ENCODE measurements at regions not wholly inside any gene's neighbourhood (a gene's known extent, or its start where the extent isn't known, plus 50 kb on each side); places are given as distances from the start of the nearest gene placed in this dataset.

GRCh38 chr5:145236127-145236526 lies 599.0 kb downstream of the PRELID2 start:
- no peak overlapping the region for H3K27ac ChIP-seq
- TF ChIP-seq EZH2phosphoT487 (IDR thresholded peaks at IDR 0.05; ENCODE audit: insufficient read depth, low read depth) (no peak), EZH2 (IDR thresholded peaks at IDR 0.05; ENCODE audit: insufficient read depth, poor library complexity, severe bottlenecking) (no peak)
- no peaks in the 10 kb centered on the region for H4K20me1 ChIP-seq (ENCODE audit: insufficient read depth)
- no peaks in the 10 kb centered on the region for H3K79me2 ChIP-seq (ENCODE audit: insufficient read depth)
- in situ Hi-C loops (cut with MboI) = no loop called here
- no peaks in the 10 kb centered on the region for H3K9me2 ChIP-seq (ENCODE audit: insufficient read depth)
- H3K4me2 ChIP-seq (ENCODE audit: unreplicated experiment) = no peak overlapping the region
- H2AFZ ChIP-seq = no peak overlapping the region
- H3K9ac ChIP-seq = no peak overlapping the region
- DNase-seq = peak; percentile 12
- no peaks in the 10 kb centered on the region for H3K9me3 ChIP-seq (ENCODE audit: low read depth)
- 79 to 81% methylated on average over 1 of the region's 1 CpG for WGBS, 2 experiments (ENCODE audit: low coverage in 1 of 2, low lambda C conversion rate in 2 of 2, missing lambda C conversion rate in 2 of 2)
- H3K27me3 ChIP-seq (replicated peaks; ENCODE audit: insufficient read depth) = no peaks in the 10 kb centered on the region
- H3K4me3 ChIP-seq = no peak overlapping the region
- no peaks in the 10 kb centered on the region for H3F3A ChIP-seq (ENCODE audit: insufficient read depth)
- no peaks in the 10 kb centered on the region for H3K36me3 ChIP-seq (ENCODE audit: low read depth)
- peaks cover 13% of the 10 kb centered on the region; the same call in 1 of the 2 replicates for H3K4me1 ChIP-seq (ENCODE audit: insufficient read depth)

- in situ Hi-C loops (cut with MboI) = no loop called here
- TF ChIP-seq EZH2phosphoT487 (IDR thresholded peaks at IDR 0.05; ENCODE audit: insufficient read depth, low read depth) (no peak), EZH2 (IDR thresholded peaks at IDR 0.05; ENCODE audit: insufficient read depth, poor library complexity, severe bottlenecking) (no peak)
These were observed 601.7 kb downstream of the PRELID2 start for GRCh38 chr5:145233461-145233860.

GRCh38 chr5:145230781-145231180 lies 604.4 kb downstream of the PRELID2 start:
- DNase-seq = no peak
- Histone ChIP-seq H3K9me3 (ENCODE audit: low read depth) (no peaks in the 10 kb centered on the region), H3K27me3 (replicated peaks; ENCODE audit: insufficient read depth) (no peaks in the 10 kb centered on the region), H3K4me2 (ENCODE audit: unreplicated experiment) (no peak overlapping the region), H2AFZ (no peak overlapping the region), H3F3A (ENCODE audit: insufficient read depth) (no peaks in the 10 kb centered on the region), H4K20me1 (ENCODE audit: insufficient read depth) (no peaks in the 10 kb centered on the region), H3K79me2 (ENCODE audit: insufficient read depth) (no peaks in the 10 kb centered on the region), H3K4me1 (ENCODE audit: insufficient read depth) (0 out of 2 replicates have a peak, but pooled peaks cover under 1% of the 10 kb centered on the region), H3K27ac (no peak overlapping the region), H3K36me3 (ENCODE audit: low read depth) (no peaks in the 10 kb centered on the region), H3K4me3 (no peak overlapping the region), H3K9me2 (ENCODE audit: insufficient read depth) (no peaks in the 10 kb centered on the region), H3K9ac (no peak overlapping the region)
- in situ Hi-C loops (cut with MboI) = no loop called here
- TF ChIP-seq EZH2phosphoT487 (IDR thresholded peaks at IDR 0.05; ENCODE audit: insufficient read depth, low read depth) = no peak
- TF ChIP-seq EZH2 (IDR thresholded peaks at IDR 0.05; ENCODE audit: insufficient read depth, poor library complexity, severe bottlenecking) = no peak
- WGBS, 2 experiments (ENCODE audit: low coverage in 1 of 2, low lambda C conversion rate in 2 of 2, missing lambda C conversion rate in 2 of 2) = 46 to 60% methylated on average over 2 of the region's 2 CpGs

More at GRCh38 chr5:145233461-145233860, 601.7 kb downstream of the PRELID2 start:
- WGBS, 2 experiments (ENCODE audit: low coverage in 1 of 2, low lambda C conversion rate in 2 of 2, missing lambda C conversion rate in 2 of 2) = 61 to 63% methylated on average over 3 of the region's 3 CpGs
- Histone ChIP-seq H3K4me1 (ENCODE audit: insufficient read depth) (peaks cover 13% of the 10 kb centered on the region; the same call in 1 of the 2 replicates), H3K9me3 (ENCODE audit: low read depth) (no peaks in the 10 kb centered on the region), H4K20me1 (ENCODE audit: insufficient read depth) (no peaks in the 10 kb centered on the region), H3K36me3 (ENCODE audit: low read depth) (no peaks in the 10 kb centered on the region), H3K4me3 (no peak overlapping the region), H3K79me2 (ENCODE audit: insufficient read depth) (no peaks in the 10 kb centered on the region), H3K9ac (no peak overlapping the region), H3K4me2 (ENCODE audit: unreplicated experiment) (no peak overlapping the region), H3K27ac (no peak overlapping the region), H2AFZ (no peak overlapping the region), H3F3A (ENCODE audit: insufficient read depth) (no peaks in the 10 kb centered on the region), H3K9me2 (ENCODE audit: insufficient read depth) (no peaks in the 10 kb centered on the region), H3K27me3 (replicated peaks; ENCODE audit: insufficient read depth) (no peaks in the 10 kb centered on the region)
- no peak for DNase-seq

GRCh38 chr5:145228564-145228963 lies 606.6 kb downstream of the PRELID2 start:
- no peak overlapping the region for H2AFZ ChIP-seq
- DNase-seq = no peak
- no peaks in the 10 kb centered on the region for H4K20me1 ChIP-seq (ENCODE audit: insufficient read depth)
- H3K9ac ChIP-seq = no peak overlapping the region
- H3K27ac ChIP-seq = no peak overlapping the region
- H3K4me1 ChIP-seq (ENCODE audit: insufficient read depth) = no peaks in the 10 kb centered on the region
- H3K9me2 ChIP-seq (ENCODE audit: insufficient read depth) = no peaks in the 10 kb centered on the region
- H3K36me3 ChIP-seq (ENCODE audit: low read depth) = no peaks in the 10 kb centered on the region
- H3K4me3 ChIP-seq = no peak overlapping the region
- TF ChIP-seq EZH2phosphoT487 (IDR thresholded peaks at IDR 0.05; ENCODE audit: insufficient read depth, low read depth) = no peak
- no peak for TF ChIP-seq EZH2 (IDR thresholded peaks at IDR 0.05; ENCODE audit: insufficient read depth, poor library complexity, severe bottlenecking)
- in situ Hi-C loops (cut with MboI) = no loop called here
- H3K9me3 ChIP-seq (ENCODE audit: low read depth) = no peaks in the 10 kb centered on the region
- no peaks in the 10 kb centered on the region for H3F3A ChIP-seq (ENCODE audit: insufficient read depth)
- WGBS, 2 experiments (ENCODE audit: low coverage in 1 of 2, low lambda C conversion rate in 2 of 2, missing lambda C conversion rate in 2 of 2) = 67 to 69% methylated on average over 10 of the region's 10 CpGs
- no peak overlapping the region for H3K4me2 ChIP-seq (ENCODE audit: unreplicated experiment)
- no peaks in the 10 kb centered on the region for H3K27me3 ChIP-seq (replicated peaks; ENCODE audit: insufficient read depth)
- no peaks in the 10 kb centered on the region for H3K79me2 ChIP-seq (ENCODE audit: insufficient read depth)

- Histone ChIP-seq H2AFZ (no peak overlapping the region), H3K79me2 (ENCODE audit: insufficient read depth) (no peaks in the 10 kb centered on the region), H3K4me1 (ENCODE audit: insufficient read depth) (no peaks in the 10 kb centered on the region), H3K36me3 (ENCODE audit: low read depth) (no peaks in the 10 kb centered on the region), H3K9me3 (ENCODE audit: low read depth) (no peaks in the 10 kb centered on the region), H3F3A (ENCODE audit: insufficient read depth) (no peaks in the 10 kb centered on the region), H3K4me2 (ENCODE audit: unreplicated experiment) (no peak overlapping the region), H3K9me2 (ENCODE audit: insufficient read depth) (no peaks in the 10 kb centered on the region), H4K20me1 (ENCODE audit: insufficient read depth) (no peaks in the 10 kb centered on the region), H3K27me3 (replicated peaks; ENCODE audit: insufficient read depth) (no peaks in the 10 kb centered on the region), H3K27ac (no peak overlapping the region), H3K9ac (no peak overlapping the region), H3K4me3 (no peak overlapping the region)
- WGBS, 2 experiments (ENCODE audit: low coverage in 1 of 2, low lambda C conversion rate in 2 of 2, missing lambda C conversion rate in 2 of 2) = 59 to 65% methylated on average over 2 of the region's 2 CpGs
- TF ChIP-seq EZH2 (IDR thresholded peaks at IDR 0.05; ENCODE audit: insufficient read depth, poor library complexity, severe bottlenecking) (no peak), EZH2phosphoT487 (IDR thresholded peaks at IDR 0.05; ENCODE audit: insufficient read depth, low read depth) (no peak)
- no peak for DNase-seq
- in situ Hi-C loops (cut with MboI) = no loop called here
These were observed 607.3 kb downstream of the PRELID2 start for GRCh38 chr5:145227881-145228280.
